Mesothelial cell of epicardium (in vitro differentiated cells): ENCODE measurements at regions not wholly inside any gene's neighbourhood (a gene's known extent, or its start where the extent isn't known, plus 50 kb on each side); places are given as distances from the start of the nearest gene placed in this dataset.

Experiments
- DNase-seq, 2 experiments: peaks; one replicate each; pipeline ENCODE4 v3.0.0; 2021; ENCODE audit warnings: low spot score in 2 of 2; ENCODE audit not compliant: unreplicated experiment in 2 of 2
- H3K27ac Mint-ChIP-seq: 2 replicates; pipeline ENCODE4 v1.8.0; 2021; ENCODE audit warnings: mixed read lengths
- H3K27me3 Mint-ChIP-seq: 2 replicates; pipeline ENCODE4 v1.8.0; 2021; ENCODE audit warnings: low read depth, mixed read lengths
- H3K36me3 Mint-ChIP-seq: 2 replicates; pipeline ENCODE4 v1.8.0; 2021; ENCODE audit warnings: mixed read lengths
- H3K4me1 Mint-ChIP-seq: 2 replicates; pipeline ENCODE4 v1.8.0; 2021; ENCODE audit warnings: mixed read lengths
- H3K4me3 Mint-ChIP-seq: 2 replicates; pipeline ENCODE4 v1.8.0; 2021; ENCODE audit warnings: mild to moderate bottlenecking, moderate library complexity, mixed read lengths
- H3K9me3 Mint-ChIP-seq: 2 replicates; pipeline ENCODE4 v1.8.0; 2021; ENCODE audit warnings: mixed read lengths
- TF ChIP-seq, protein P1 (sequence below): fragments of 200-600 bp; sonication (generic); IDR thresholded peaks from one replicate; pipeline ENCODE4 v1.5.0; 2021; ENCODE audit warnings: antibody characterized with exemption; ENCODE audit not compliant: unreplicated experiment

DNA sequence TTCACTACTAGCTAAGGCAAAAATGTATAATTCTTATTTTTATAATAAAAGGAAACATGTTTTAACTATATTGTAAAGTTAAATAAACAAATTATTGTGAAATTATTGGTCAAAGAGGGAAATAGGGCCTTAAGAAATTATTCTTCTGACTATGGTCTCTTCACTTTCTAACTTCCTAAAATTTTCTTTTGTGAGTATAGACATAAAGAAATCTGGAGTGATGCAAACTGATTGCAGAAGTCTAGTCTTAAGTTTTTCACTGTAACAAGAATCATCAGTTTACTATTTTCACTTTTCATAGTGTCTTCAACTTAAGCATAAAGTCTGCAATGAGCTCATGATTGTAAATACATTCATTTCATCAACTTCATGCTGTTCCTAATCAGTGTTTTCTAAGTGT is 525.4 kb downstream of the TFEC start:
- Mint-ChIP-seq H3K9me3 (peaks cover 11% of the 10 kb centered on the region), H3K27ac (no peak overlapping the region), H3K27me3 (no peaks in the 10 kb centered on the region), H3K4me3 (no peak overlapping the region), H3K4me1 (peaks cover under 1% of the 10 kb centered on the region), H3K36me3 (peaks cover 3% of the 10 kb centered on the region)
- DNase-seq: no peak
- TF ChIP-seq, protein P1, sequence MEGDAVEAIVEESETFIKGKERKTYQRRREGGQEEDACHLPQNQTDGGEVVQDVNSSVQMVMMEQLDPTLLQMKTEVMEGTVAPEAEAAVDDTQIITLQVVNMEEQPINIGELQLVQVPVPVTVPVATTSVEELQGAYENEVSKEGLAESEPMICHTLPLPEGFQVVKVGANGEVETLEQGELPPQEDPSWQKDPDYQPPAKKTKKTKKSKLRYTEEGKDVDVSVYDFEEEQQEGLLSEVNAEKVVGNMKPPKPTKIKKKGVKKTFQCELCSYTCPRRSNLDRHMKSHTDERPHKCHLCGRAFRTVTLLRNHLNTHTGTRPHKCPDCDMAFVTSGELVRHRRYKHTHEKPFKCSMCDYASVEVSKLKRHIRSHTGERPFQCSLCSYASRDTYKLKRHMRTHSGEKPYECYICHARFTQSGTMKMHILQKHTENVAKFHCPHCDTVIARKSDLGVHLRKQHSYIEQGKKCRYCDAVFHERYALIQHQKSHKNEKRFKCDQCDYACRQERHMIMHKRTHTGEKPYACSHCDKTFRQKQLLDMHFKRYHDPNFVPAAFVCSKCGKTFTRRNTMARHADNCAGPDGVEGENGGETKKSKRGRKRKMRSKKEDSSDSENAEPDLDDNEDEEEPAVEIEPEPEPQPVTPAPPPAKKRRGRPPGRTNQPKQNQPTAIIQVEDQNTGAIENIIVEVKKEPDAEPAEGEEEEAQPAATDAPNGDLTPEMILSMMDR: no peak

GRCh38 chr7:115499956-115500355 is 530.6 kb downstream of the TFEC start:
- Mint-ChIP-seq H3K36me3 (peaks cover 3% of the 10 kb centered on the region), H3K4me1 (peaks cover 19% of the 10 kb centered on the region), H3K9me3 (peaks cover 11% of the 10 kb centered on the region), H3K27me3 (no peaks in the 10 kb centered on the region), H3K4me3 (no peak overlapping the region), H3K27ac (peak overlapping the region; percentile 50)
- DNase-seq: no peak
- TF ChIP-seq, protein P1: no peak

- peaks cover 48% of the 10 kb centered on the region for H3K4me1 Mint-ChIP-seq
- H3K9me3 Mint-ChIP-seq: no peaks in the 10 kb centered on the region
- H3K27ac Mint-ChIP-seq: no peak overlapping the region
- no peak for DNase-seq
- no peaks in the 10 kb centered on the region for H3K27me3 Mint-ChIP-seq
- no peak overlapping the region for H3K4me3 Mint-ChIP-seq
- no peaks in the 10 kb centered on the region for H3K36me3 Mint-ChIP-seq
- TF ChIP-seq, protein P1: no peak
Observed at GRCh38 chr7:115496006-115496405, 534.6 kb downstream of the TFEC start.

DNA sequence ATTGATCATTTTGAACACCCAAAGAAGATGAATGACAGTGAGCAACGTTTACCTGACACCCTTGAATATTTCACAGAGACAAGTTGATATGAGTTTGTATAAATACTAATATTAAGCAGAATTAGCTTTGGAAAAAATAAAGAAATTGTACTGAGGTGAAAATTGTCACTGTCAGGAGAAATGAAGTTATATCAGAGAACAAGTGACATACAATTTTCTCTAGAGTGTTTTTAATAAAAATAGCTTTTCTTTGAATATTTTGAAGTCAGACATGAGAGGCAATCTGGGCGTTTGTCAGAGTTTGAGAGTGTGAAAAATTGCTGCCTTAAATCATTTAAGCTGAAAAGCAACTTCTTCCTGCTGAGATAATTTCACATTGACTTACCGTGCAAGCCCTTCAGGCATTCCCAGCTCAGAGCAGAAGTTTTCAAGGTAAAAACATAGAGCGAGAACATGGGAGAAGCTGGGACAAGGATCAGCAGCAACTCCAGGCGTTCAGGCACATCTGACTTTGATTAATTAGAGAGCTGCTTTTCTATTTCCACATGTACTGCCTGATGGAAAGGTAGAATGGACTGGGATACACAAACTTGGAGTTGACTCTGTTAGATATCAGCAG is 535.9 kb downstream of the TFEC start:
- Mint-ChIP-seq H3K27ac (no peak overlapping the region), H3K4me1 (peaks cover 45% of the 10 kb centered on the region), H3K27me3 (no peaks in the 10 kb centered on the region), H3K9me3 (no peaks in the 10 kb centered on the region), H3K36me3 (no peaks in the 10 kb centered on the region), H3K4me3 (no peak overlapping the region)
- DNase-seq: no peak
- TF ChIP-seq, protein P1: no peak

GRCh38 chr7:115493381-115493780 is 537.2 kb downstream of the TFEC start:
- Mint-ChIP-seq H3K27ac (peak overlapping the region; percentile 73), H3K36me3 (no peaks in the 10 kb centered on the region), H3K9me3 (no peaks in the 10 kb centered on the region), H3K4me1 (peaks cover 45% of the 10 kb centered on the region), H3K4me3 (no peak overlapping the region), H3K27me3 (no peaks in the 10 kb centered on the region)
- no peak for DNase-seq
- TF ChIP-seq, protein P1: no peak
